GM13976 (cell line): ENCODE measurements at regions not wholly inside any gene's neighbourhood (a gene's known extent, or its start where the extent isn't known, plus 50 kb on each side); places are given as distances from the start of the nearest gene placed in this dataset.
"Not testable (repeated sequence)": the region's sequence is repeated elsewhere in the genome, so short reads cannot be mapped to it uniquely, and the experiment has no call there.

ENCODE experiments used
- DNase-seq: peaks from one replicate; pipeline ENCODE4 v3.0.0; 2012; ENCODE audit warnings: low spot score
- in situ Hi-C: fragments of 300-500 bp; cut with MboI; formaldehyde crosslinking; loops from one replicate; pipeline ENCODE4 v1.12.0; 2022; ENCODE audit warnings: low sequenced_read_pairs, mixed read lengths, inconsistent platforms; ENCODE audit not compliant: unreplicated experiment
- TF ChIP-seq, protein P1 (sequence below): IDR thresholded peaks from 2 replicates; pipeline ENCODE4 v1.5.1; 2012; ENCODE audit warnings: borderline replicate concordance, mild to moderate bottlenecking; ENCODE audit not compliant: insufficient read depth; ENCODE audit errors: extremely low read depth, missing control alignments, control extremely low read depth

GRCh38 chr1:95668165-95668564 is 434.2 kb downstream of the RWDD3 start:
- no peak for DNase-seq
- in situ Hi-C loops = no loop called here

DNA sequence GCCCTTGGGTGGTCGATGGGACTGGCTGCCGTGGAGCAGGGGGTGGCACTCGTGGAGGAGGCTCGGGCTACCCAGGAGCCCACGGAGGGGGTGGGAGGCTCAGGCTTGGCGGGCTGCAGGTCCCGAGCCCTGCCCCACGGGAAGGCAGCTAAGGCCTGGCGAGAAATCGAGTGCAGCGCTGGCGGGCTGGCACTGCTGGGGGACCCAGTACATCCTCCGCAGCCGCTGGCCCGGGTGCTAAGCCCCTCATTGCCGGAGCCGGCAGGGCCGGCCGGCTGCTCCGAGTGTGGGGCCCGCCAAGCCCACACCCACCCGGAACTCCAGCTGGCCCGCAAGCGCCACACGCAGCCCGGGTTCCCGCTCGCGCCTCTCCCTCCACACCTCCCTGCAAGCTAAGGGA is 435.6 kb downstream of the RWDD3 start:
- in situ Hi-C loops, DNase-seq: not testable (repeated sequence)

More at GRCh38 chr1:95668165-95668564, 434.2 kb downstream of the RWDD3 start:
- TF ChIP-seq, protein P1, sequence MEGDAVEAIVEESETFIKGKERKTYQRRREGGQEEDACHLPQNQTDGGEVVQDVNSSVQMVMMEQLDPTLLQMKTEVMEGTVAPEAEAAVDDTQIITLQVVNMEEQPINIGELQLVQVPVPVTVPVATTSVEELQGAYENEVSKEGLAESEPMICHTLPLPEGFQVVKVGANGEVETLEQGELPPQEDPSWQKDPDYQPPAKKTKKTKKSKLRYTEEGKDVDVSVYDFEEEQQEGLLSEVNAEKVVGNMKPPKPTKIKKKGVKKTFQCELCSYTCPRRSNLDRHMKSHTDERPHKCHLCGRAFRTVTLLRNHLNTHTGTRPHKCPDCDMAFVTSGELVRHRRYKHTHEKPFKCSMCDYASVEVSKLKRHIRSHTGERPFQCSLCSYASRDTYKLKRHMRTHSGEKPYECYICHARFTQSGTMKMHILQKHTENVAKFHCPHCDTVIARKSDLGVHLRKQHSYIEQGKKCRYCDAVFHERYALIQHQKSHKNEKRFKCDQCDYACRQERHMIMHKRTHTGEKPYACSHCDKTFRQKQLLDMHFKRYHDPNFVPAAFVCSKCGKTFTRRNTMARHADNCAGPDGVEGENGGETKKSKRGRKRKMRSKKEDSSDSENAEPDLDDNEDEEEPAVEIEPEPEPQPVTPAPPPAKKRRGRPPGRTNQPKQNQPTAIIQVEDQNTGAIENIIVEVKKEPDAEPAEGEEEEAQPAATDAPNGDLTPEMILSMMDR = no peak

DNA sequence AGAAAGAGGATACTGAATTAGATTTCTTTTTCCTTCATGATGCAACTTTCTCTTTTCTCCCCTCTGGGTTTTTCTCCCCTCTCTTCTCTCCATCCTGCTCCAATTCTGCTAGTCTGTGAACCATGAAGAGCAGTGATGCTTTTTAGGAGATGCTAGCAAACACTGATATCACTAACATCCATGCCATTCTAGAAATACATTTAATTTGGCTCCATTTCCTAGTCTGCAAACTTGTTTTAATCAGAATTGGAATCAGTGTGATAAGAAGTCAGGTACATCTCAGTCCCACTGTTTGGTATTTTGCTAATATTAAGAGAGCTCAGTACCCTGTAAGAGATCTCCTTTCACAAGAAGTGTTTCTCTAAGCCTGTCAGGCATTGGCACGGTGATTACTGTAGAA is 437.1 kb downstream of the RWDD3 start:
- DNase-seq = no peak
- TF ChIP-seq, protein P1 = no peak
- in situ Hi-C loops = no loop called here

DNA sequence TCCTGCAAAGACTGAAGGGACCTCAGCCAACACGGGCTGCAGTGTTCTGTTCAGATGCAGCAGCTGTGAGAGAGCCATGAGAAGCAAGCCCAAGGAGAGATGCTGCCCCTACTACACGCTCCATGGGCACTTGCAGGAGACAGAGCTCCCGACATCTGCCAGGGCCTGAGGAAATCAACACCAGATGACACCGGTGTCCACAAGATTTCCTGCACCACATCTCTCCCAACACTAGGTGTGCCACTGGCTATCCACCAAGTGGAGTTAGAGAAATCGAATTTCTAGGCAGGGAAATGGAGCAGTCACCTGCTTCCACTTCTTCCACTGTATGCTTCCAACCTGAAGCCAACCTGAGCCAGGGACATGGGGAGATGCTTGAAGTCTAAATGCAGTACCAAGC is 445.3 kb downstream of the RWDD3 start:
- TF ChIP-seq, protein P1 = no peak
- in situ Hi-C loops = no loop called here
- DNase-seq = no peak

DNA sequence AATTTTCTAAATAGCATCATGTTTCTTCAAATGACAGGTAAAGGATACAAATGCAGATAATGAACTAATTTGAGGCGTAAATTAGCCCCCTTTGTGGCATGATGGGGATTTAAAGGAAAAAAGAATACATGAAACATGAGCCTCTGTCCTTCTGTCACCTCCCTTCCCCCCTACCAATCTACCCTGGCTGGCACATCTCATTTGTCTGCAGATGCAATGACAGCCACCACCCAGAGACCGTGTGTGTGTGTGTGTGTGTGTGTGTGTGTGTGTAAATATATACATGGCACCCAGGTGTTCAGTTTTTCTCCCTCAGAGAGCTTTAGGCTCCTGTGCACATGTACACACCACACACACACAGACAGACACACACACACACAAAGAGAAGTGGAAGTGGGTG is 451.1 kb downstream of the RWDD3 start:
- no peak for DNase-seq
- TF ChIP-seq, protein P1 = no peak
- in situ Hi-C loops = no loop called here

DNA sequence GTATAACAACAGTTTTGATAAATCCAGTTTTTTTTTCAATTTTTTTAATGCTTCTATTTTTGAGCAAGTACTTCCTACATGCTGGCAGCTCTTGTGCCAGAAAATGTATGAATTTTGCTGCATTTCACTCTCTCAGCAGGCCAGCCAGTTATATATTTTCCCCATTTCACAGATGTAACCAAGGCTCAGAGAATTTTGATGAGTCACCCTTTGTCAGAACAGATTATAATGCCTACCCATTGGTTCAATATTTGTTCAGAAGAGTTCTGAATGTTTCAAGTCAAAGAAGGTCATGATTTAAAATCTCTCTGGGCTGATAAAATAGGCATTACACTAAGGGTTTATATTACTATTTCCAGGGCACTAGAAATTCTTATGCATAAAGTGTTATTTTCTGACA is 452.2 kb downstream of the RWDD3 start:
- no peak for DNase-seq
- in situ Hi-C loops = no loop called here
- TF ChIP-seq, protein P1 = no peak

DNA sequence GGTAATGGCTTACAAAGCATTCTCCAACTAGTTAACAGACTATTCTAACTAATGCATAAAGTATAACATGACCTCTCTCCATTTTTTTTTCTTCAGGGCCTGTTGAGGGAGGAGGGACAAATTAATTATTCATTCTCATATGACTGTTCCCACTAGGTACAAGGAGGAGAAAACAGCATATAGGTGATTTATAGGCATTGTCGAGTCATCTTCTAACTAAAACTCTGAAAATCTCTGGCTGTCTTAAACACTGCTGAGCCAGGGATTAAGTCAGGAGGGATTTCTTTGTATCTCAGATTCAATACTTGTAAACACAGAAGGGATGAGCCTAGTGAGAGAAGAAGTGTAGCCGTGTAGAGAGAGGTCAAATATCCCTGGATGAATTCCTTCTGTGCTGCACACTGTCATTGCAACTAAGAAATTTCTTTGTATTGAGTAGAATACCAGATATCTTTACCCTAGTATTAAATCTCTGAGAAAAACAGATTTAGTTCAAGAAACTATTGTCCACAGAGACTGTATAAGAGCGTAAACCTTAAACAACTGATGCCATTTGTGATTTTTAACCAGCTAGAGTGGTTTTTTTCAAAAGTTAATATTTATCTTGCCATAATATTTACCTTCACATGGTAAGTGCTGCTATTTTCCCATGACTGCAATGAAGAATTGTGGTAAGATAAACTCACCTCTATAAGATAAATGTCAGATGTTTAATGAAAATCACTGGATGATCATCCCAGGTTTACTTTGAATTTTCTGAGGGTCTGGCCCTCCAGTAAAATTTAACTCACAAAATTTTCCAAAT is 465.3 kb downstream of the RWDD3 start:
- in situ Hi-C loops = no loop called here

More for the DNA sequence above, 465.3 kb downstream of the RWDD3 start:
- DNase-seq = no peak
- TF ChIP-seq, protein P1 = no peak
